Dermis microvascular lymphatic vessel endothelial cell (primary cell): ENCODE measurements at regions not wholly inside any gene's neighbourhood (a gene's known extent, or its start where the extent isn't known, plus 50 kb on each side); places are given as distances from the start of the nearest gene placed in this dataset.
"Not testable (repeated sequence)": the region's sequence is repeated elsewhere in the genome, so short reads cannot be mapped to it uniquely, and the experiment has no call there.

ENCODE experiments used
- DNase-seq, 2 donors: peaks; one replicate each; pipeline versions ENCODE4 v3.0.0 to v3.0.0-alpha.2; 2010; ENCODE audit warnings: low read depth in 2 of 2

GRCh38 chr5:50588471-50588870 is 78.0 kb upstream of the PARP8 start:
- not testable (repeated sequence) for DNase-seq

- not testable (repeated sequence) for DNase-seq
These were observed 75.8 kb upstream of the PARP8 start for GRCh38 chr5:50590444-50591189.

- not testable (repeated sequence) for DNase-seq
These were observed 75.1 kb upstream of the PARP8 start for GRCh38 chr5:50591338-50591737.

GRCh38 chr5:50593681-50594080 is 72.8 kb upstream of the PARP8 start:
- DNase-seq, result no peak

GRCh38 chr5:50595199-50595598 is 71.2 kb upstream of the PARP8 start:
- peak in 1 of 2 donors; percentile 12 for DNase-seq

GRCh38 chr5:50601576-50601975 is 64.9 kb upstream of the PARP8 start:
- DNase-seq, result not testable (repeated sequence)

- no peak for DNase-seq
These were observed 60.3 kb upstream of the PARP8 start for GRCh38 chr5:50606179-50606578.

- DNase-seq, result not testable (repeated sequence)
These were observed 59.0 kb upstream of the PARP8 start for GRCh38 chr5:50607456-50607855.

- not testable (repeated sequence) for DNase-seq
These were observed 58.3 kb upstream of the PARP8 start for GRCh38 chr5:50607953-50608705.

GRCh38 chr5:50613057-50613456 is 53.4 kb upstream of the PARP8 start:
- not testable (repeated sequence) for DNase-seq
